UCSD-AML1 (cell line): ENCODE measurements at regions not wholly inside any gene's neighbourhood (a gene's known extent, or its start where the extent isn't known, plus 50 kb on each side); places are given as distances from the start of the nearest gene placed in this dataset.
"Not testable (repeated sequence)": the region's sequence is repeated elsewhere in the genome, so short reads cannot be mapped to it uniquely, and the experiment has no call there.

Source experiments
- DNase-seq: peaks from one replicate; lab custom pipeline; 2025; ENCODE audit not compliant: unreplicated experiment; lab: John Stamatoyannopoulos, UW

- DNase-seq: no peak
These were observed 245.5 kb upstream of the TCERG1L start for GRCh38 chr10:131556897-131557495.

- not testable (repeated sequence) for DNase-seq
These were observed 246.4 kb upstream of the TCERG1L start for GRCh38 chr10:131557956-131558355.

- DNase-seq: no peak
These were observed 248.0 kb upstream of the TCERG1L start for GRCh38 chr10:131559450-131559911.

GRCh38 chr10:131560166-131560565 lies 248.6 kb upstream of the TCERG1L start:
- no peak for DNase-seq

- DNase-seq: no peak
These were observed 249.3 kb upstream of the TCERG1L start for GRCh38 chr10:131560706-131561355.

- DNase-seq: no peak
These were observed 250.4 kb upstream of the TCERG1L start for GRCh38 chr10:131561897-131562296.

- no peak for DNase-seq
These were observed 251.9 kb upstream of the TCERG1L start for GRCh38 chr10:131563411-131563810.

- DNase-seq: no peak
These were observed 256.0 kb upstream of the TCERG1L start for GRCh38 chr10:131567279-131568162.

- DNase-seq: no peak
These were observed 257.3 kb upstream of the TCERG1L start for GRCh38 chr10:131568866-131569265.

GRCh38 chr10:131569851-131570715 lies 258.6 kb upstream of the TCERG1L start:
- no peak for DNase-seq

- no peak for DNase-seq
These were observed 259.3 kb upstream of the TCERG1L start for GRCh38 chr10:131570716-131571307.

GRCh38 chr10:131571346-131571745 lies 259.8 kb upstream of the TCERG1L start:
- DNase-seq: no peak

- no peak for DNase-seq
These were observed 260.3 kb upstream of the TCERG1L start for GRCh38 chr10:131571865-131572264.

- no peak for DNase-seq
These were observed 261.7 kb upstream of the TCERG1L start for GRCh38 chr10:131573256-131573655.

- no peak for DNase-seq
These were observed 262.2 kb upstream of the TCERG1L start for GRCh38 chr10:131573707-131574106.

GRCh38 chr10:131574363-131574706 lies 262.8 kb upstream of the TCERG1L start:
- DNase-seq: no peak

GRCh38 chr10:131574707-131575430 lies 263.3 kb upstream of the TCERG1L start:
- DNase-seq: no peak

- DNase-seq: no peak
These were observed 264.4 kb upstream of the TCERG1L start for GRCh38 chr10:131575877-131576276.

- DNase-seq: no peak
These were observed 265.0 kb upstream of the TCERG1L start for GRCh38 chr10:131576341-131577177.
